NCI-H345 treated with DMSO at 0.1 percent for 48 hours (cell line): ENCODE measurements at regions not wholly inside any gene's neighbourhood (a gene's known extent, or its start where the extent isn't known, plus 50 kb on each side); places are given as distances from the start of the nearest gene placed in this dataset.
A peak's percentile ranks its signal among the peaks of the same experiment; 100 is the strongest.
"Not testable (repeated sequence)": the region's sequence is repeated elsewhere in the genome, so short reads cannot be mapped to it uniquely, and the experiment has no call there.

Source experiments
- DNase-seq: peaks from one replicate; lab custom pipeline; 2025; ENCODE audit not compliant: unreplicated experiment; lab: John Stamatoyannopoulos, UW

- no peak for DNase-seq
Measured at GRCh38 chr18:43793910-43794309, 516.6 kb upstream of the SYT4 start.

GRCh38 chr18:43794363-43794762 is 517.1 kb upstream of the SYT4 start:
- DNase-seq, result no peak

GRCh38 chr18:43797347-43797746 is 520.1 kb upstream of the SYT4 start:
- no peak for DNase-seq

GRCh38 chr18:43800584-43800983 is 523.3 kb upstream of the SYT4 start:
- DNase-seq, result no peak

GRCh38 chr18:43805646-43806194 is 528.4 kb upstream of the SYT4 start:
- DNase-seq, result no peak

GRCh38 chr18:43812627-43813026 is 535.3 kb upstream of the SYT4 start:
- no peak for DNase-seq

GRCh38 chr18:43819397-43819796 is 542.1 kb upstream of the SYT4 start:
- DNase-seq, result no peak

GRCh38 chr18:43819873-43820272 is 542.6 kb upstream of the SYT4 start:
- DNase-seq, result no peak

GRCh38 chr18:43825768-43826167 is 548.5 kb upstream of the SYT4 start:
- DNase-seq, result no peak

- no peak for DNase-seq
Measured at GRCh38 chr18:43826215-43826614, 548.9 kb upstream of the SYT4 start.

GRCh38 chr18:43827311-43827710 is 550.0 kb upstream of the SYT4 start:
- DNase-seq, result no peak

GRCh38 chr18:43830303-43830702 is 553.0 kb upstream of the SYT4 start:
- DNase-seq, result no peak

GRCh38 chr18:43830947-43831346 is 553.7 kb upstream of the SYT4 start:
- peak; percentile 16 for DNase-seq

- DNase-seq, result no peak
Measured at GRCh38 chr18:43846299-43846698, 569.0 kb upstream of the SYT4 start.

GRCh38 chr18:43847164-43848091 is 570.1 kb upstream of the SYT4 start:
- DNase-seq, result no peak

GRCh38 chr18:43849831-43850230 is 572.5 kb upstream of the SYT4 start:
- DNase-seq, result not testable (repeated sequence)

GRCh38 chr18:43855376-43855775 is 578.1 kb upstream of the SYT4 start:
- no peak for DNase-seq

GRCh38 chr18:43863180-43863579 is 585.9 kb upstream of the SYT4 start:
- DNase-seq, result no peak

GRCh38 chr18:43866696-43867095 is 589.4 kb upstream of the SYT4 start:
- no peak for DNase-seq

GRCh38 chr18:43868497-43868995 is 591.3 kb upstream of the SYT4 start:
- no peak for DNase-seq

- no peak for DNase-seq
Measured at GRCh38 chr18:43869451-43870008, 592.2 kb upstream of the SYT4 start.

GRCh38 chr18:43870626-43871025 is 593.3 kb upstream of the SYT4 start:
- no peak for DNase-seq
